H9 (cell line): ENCODE measurements at regions not wholly inside any gene's neighbourhood (a gene's known extent, or its start where the extent isn't known, plus 50 kb on each side); places are given as distances from the start of the nearest gene placed in this dataset.

Experiments
- DNase-seq: peaks from one replicate; pipeline ENCODE4 v3.0.0-alpha.2; 2017
- H2AFZ ChIP-seq: one replicate; pipeline ENCODE4 v1.6.1; 2013; ENCODE audit warnings: mild to moderate bottlenecking, low read length, control low read depth, moderate library complexity
- H2AK5ac ChIP-seq: 2 replicates; pipeline ENCODE4 v1.6.1; 2013; ENCODE audit warnings: low read length, control low read depth, mixed read lengths; ENCODE audit not compliant: insufficient read length
- H2BK120ac ChIP-seq: one replicate; pipeline ENCODE4 v1.6.1; 2013; ENCODE audit warnings: low read depth, mild to moderate bottlenecking, low read length, control low read depth, inconsistent platforms; ENCODE audit not compliant: poor library complexity, severe bottlenecking
- H2BK12ac ChIP-seq: 2 replicates; pipeline ENCODE4 v1.6.1; 2013; ENCODE audit warnings: low read length, control low read depth, mixed read lengths, low read depth; ENCODE audit not compliant: insufficient read length
- H2BK15ac ChIP-seq: 2 replicates; pipeline ENCODE4 v1.6.1; 2013; ENCODE audit warnings: low read depth, low read length, control low read depth
- H2BK20ac ChIP-seq: one replicate; pipeline ENCODE4 v1.6.1; 2013; ENCODE audit warnings: low read depth, mild to moderate bottlenecking, low read length, control low read depth, inconsistent platforms; ENCODE audit not compliant: poor library complexity, severe bottlenecking
- H2BK5ac ChIP-seq: 2 replicates; pipeline ENCODE4 v1.6.1; 2013; ENCODE audit warnings: low read length, control low read depth, mixed read lengths; ENCODE audit not compliant: insufficient read length
- H3K14ac ChIP-seq: 2 replicates; pipeline ENCODE4 v1.6.1; 2013; ENCODE audit warnings: low read length, control low read depth; ENCODE audit not compliant: insufficient read depth
- H3K18ac ChIP-seq: 2 replicates; pipeline ENCODE4 v1.6.1; 2013; ENCODE audit warnings: low read depth, mild to moderate bottlenecking, mixed read lengths, low read length, control low read depth; ENCODE audit not compliant: insufficient read length
- H3K23ac ChIP-seq: 2 replicates; pipeline ENCODE4 v1.6.1; 2013; ENCODE audit warnings: low read length, control low read depth, mixed read lengths, low read depth; ENCODE audit not compliant: insufficient read length
- H3K23me2 ChIP-seq: 2 replicates; pipeline ENCODE4 v1.6.1; 2013; ENCODE audit warnings: low read depth, mild to moderate bottlenecking, mixed read lengths, low read length, control low read depth; ENCODE audit not compliant: insufficient read length, poor library complexity, severe bottlenecking
- H3K27ac ChIP-seq: 2 replicates; pipeline ENCODE4 v1.5.1; 2013; ENCODE audit warnings: low read length, control low read depth, mixed read lengths, low read depth; ENCODE audit not compliant: insufficient read length
- H3K27me3 ChIP-seq: 2 replicates; pipeline ENCODE4 v1.6.1; 2013; ENCODE audit warnings: low read length, control low read depth, inconsistent platforms; ENCODE audit not compliant: insufficient read depth
- H3K4ac ChIP-seq: 2 replicates; pipeline ENCODE4 v1.6.1; 2013; ENCODE audit warnings: low read depth, mild to moderate bottlenecking, control low read depth, inconsistent platforms, low read length, moderate library complexity
- H3K4me1 ChIP-seq: 2 replicates; pipeline ENCODE4 v1.6.1; 2013; ENCODE audit warnings: low read length, control low read depth, inconsistent platforms; ENCODE audit not compliant: insufficient read depth
- H3K4me2 ChIP-seq: 2 replicates; pipeline ENCODE4 v1.6.1; 2013; ENCODE audit warnings: low read length, control low read depth, mixed read lengths; ENCODE audit not compliant: insufficient read length, insufficient read depth
- H3K56ac ChIP-seq: 2 replicates; pipeline ENCODE4 v1.6.1; 2013; ENCODE audit warnings: low read depth, mild to moderate bottlenecking, mixed read lengths, low read length, control low read depth; ENCODE audit not compliant: insufficient read length
- H3K79me1 ChIP-seq: 2 replicates; pipeline ENCODE4 v1.6.1; 2013; ENCODE audit warnings: low read depth, mild to moderate bottlenecking, moderate library complexity, low read length, control low read depth, inconsistent platforms; ENCODE audit not compliant: insufficient read depth, poor library complexity, severe bottlenecking
- H3K79me2 ChIP-seq: 2 replicates; pipeline ENCODE4 v1.6.1; 2013; ENCODE audit warnings: low read length, control low read depth, inconsistent platforms; ENCODE audit not compliant: insufficient read depth
- H3K9ac ChIP-seq: 2 replicates; pipeline ENCODE4 v1.6.1; 2013; ENCODE audit warnings: low read length, control low read depth, mixed read lengths; ENCODE audit not compliant: insufficient read length; ENCODE audit errors: extremely low read depth
- H3K9me3 ChIP-seq: one replicate; pipeline ENCODE4 v1.6.1; 2013; ENCODE audit warnings: low read depth, low read length, inconsistent platforms; ENCODE audit not compliant: control insufficient read depth
- H3T11ph ChIP-seq: one replicate; pipeline ENCODE4 v1.6.1; 2013; ENCODE audit warnings: mild to moderate bottlenecking, low read length, control low read depth, inconsistent platforms
- H4K20me1 ChIP-seq: one replicate; pipeline ENCODE4 v1.6.1; 2013; ENCODE audit not compliant: control insufficient read depth, insufficient read length, insufficient read depth
- H4K5ac ChIP-seq: 2 replicates; pipeline ENCODE4 v1.6.1; 2013; ENCODE audit warnings: low read depth, mild to moderate bottlenecking, mixed read lengths, low read length, control low read depth; ENCODE audit not compliant: insufficient read length
- H4K8ac ChIP-seq: replicated peaks from 2 replicates; pipeline ENCODE4 v1.6.1; 2013; ENCODE audit warnings: low read length, control low read depth, mixed read lengths, low read depth; ENCODE audit not compliant: insufficient read length
- H4K91ac ChIP-seq: 2 replicates; pipeline ENCODE4 v1.6.1; 2013; ENCODE audit warnings: low read depth, mild to moderate bottlenecking, moderate library complexity, mixed read lengths, low read length, control low read depth; ENCODE audit not compliant: insufficient read length
- H3K27ac Mint-ChIP-seq, 3 experiments: 2 replicates in 2 of 3; 3 replicates in 1 of 3; pipeline ENCODE4 v1.8.0; 2020 to 2021; ENCODE audit warnings: mixed read lengths in 3 of 3, mild to moderate bottlenecking in 1 of 3, moderate library complexity in 1 of 3
- H3K27me3 Mint-ChIP-seq: 2 replicates; pipeline ENCODE4 v1.8.0; 2021; ENCODE audit warnings: low read depth, mild to moderate bottlenecking, moderate library complexity, mixed read lengths
- H3K36me3 Mint-ChIP-seq, 3 experiments: 2 replicates in 2 of 3; 3 replicates in 1 of 3; pipeline ENCODE4 v1.8.0; 2020 to 2021; ENCODE audit warnings: low read depth in 3 of 3, mixed read lengths in 3 of 3; ENCODE audit not compliant: insufficient read depth in 1 of 3
- H3K4me1 Mint-ChIP-seq, 2 experiments: 2 replicates each; pipeline ENCODE4 v1.8.0; 2020; ENCODE audit warnings: mixed read lengths in 2 of 2
- H3K4me3 Mint-ChIP-seq, 2 experiments: 2 replicates in 1 of 2; 3 replicates in 1 of 2; pipeline ENCODE4 v1.8.0; 2020 to 2021; ENCODE audit warnings: mild to moderate bottlenecking in 2 of 2, mixed read lengths in 2 of 2, moderate library complexity in 1 of 2
- H3K9me3 Mint-ChIP-seq, 2 experiments: 2 replicates in 1 of 2; 3 replicates in 1 of 2; pipeline ENCODE4 v1.8.0; 2020; ENCODE audit warnings: mild to moderate bottlenecking in 2 of 2, mixed read lengths in 2 of 2, moderate library complexity in 1 of 2
- WGBS: extraction: QIAGEN DNeasy Blood & Tissue Kit; methylation state at CpG from one replicate; pipeline ENCODE4 v1.1.7; 2013; ENCODE audit warnings: missing lambda C conversion rate, low lambda C conversion rate, mixed read lengths; ENCODE audit not compliant: insufficient read length; ENCODE audit errors: extremely low coverage; 5-methylcytosine and 5-hydroxymethylcytosine counted together
- TF ChIP-seq, protein P1 (sequence below): fragments of 200-600 bp; sonication (generic); conservative IDR thresholded peaks from 3 replicates; pipeline ENCODE4 v1.8.0; 2021; ENCODE audit warnings: antibody characterized with exemption, mild to moderate bottlenecking

DNA sequence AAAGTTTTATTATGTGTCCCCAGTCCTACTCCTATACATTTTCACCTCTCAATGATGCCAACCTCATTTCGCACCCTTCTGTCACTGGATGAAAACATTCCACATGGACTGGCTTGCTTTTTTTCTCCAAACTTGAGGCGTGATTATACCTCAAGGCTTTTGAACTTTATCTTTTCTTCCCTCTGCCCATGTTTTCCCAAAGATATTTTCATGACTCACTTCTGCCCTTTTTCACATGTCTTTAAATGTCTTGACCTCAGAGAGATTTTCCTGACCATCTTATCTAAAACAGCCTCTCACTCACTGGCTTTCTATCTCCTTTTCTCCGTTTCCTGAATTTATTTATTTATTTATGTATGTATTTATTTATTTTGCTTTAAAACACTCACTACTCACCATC lies 659.0 kb downstream of the PTPRC start:
- H2BK15ac ChIP-seq: no peak overlapping the region
- Mint-ChIP-seq H3K9me3 (no peaks in the 10 kb centered on the region), H3K27ac (no peak overlapping the region), H3K27me3 (no peaks in the 10 kb centered on the region), H3K4me1 (no peaks in the 10 kb centered on the region), H3K4me3 (no peak overlapping the region), H3K36me3 (no peaks in the 10 kb centered on the region)
- no peak overlapping the region for H3K4me2 ChIP-seq
- H2BK5ac ChIP-seq: no peak overlapping the region
- no peak overlapping the region for H2AFZ ChIP-seq
- H3T11ph ChIP-seq: no peak overlapping the region
- no peaks in the 10 kb centered on the region for H3K79me1 ChIP-seq
- H3K23me2 ChIP-seq: no peaks in the 10 kb centered on the region
- H2BK20ac ChIP-seq: no peak overlapping the region
- no CpG with 5 or more reads among the region's 3 CpGs for WGBS
- H3K27me3 ChIP-seq: no peaks in the 10 kb centered on the region
- no peak for DNase-seq
- H4K8ac ChIP-seq: no peak overlapping the region
- no peaks in the 10 kb centered on the region for H3K9me3 ChIP-seq
- H3K23ac ChIP-seq: no peak overlapping the region
- H3K27ac ChIP-seq: no peak overlapping the region
- H4K91ac ChIP-seq: no peak overlapping the region
- H4K5ac ChIP-seq: no peak overlapping the region
- TF ChIP-seq, protein P1, sequence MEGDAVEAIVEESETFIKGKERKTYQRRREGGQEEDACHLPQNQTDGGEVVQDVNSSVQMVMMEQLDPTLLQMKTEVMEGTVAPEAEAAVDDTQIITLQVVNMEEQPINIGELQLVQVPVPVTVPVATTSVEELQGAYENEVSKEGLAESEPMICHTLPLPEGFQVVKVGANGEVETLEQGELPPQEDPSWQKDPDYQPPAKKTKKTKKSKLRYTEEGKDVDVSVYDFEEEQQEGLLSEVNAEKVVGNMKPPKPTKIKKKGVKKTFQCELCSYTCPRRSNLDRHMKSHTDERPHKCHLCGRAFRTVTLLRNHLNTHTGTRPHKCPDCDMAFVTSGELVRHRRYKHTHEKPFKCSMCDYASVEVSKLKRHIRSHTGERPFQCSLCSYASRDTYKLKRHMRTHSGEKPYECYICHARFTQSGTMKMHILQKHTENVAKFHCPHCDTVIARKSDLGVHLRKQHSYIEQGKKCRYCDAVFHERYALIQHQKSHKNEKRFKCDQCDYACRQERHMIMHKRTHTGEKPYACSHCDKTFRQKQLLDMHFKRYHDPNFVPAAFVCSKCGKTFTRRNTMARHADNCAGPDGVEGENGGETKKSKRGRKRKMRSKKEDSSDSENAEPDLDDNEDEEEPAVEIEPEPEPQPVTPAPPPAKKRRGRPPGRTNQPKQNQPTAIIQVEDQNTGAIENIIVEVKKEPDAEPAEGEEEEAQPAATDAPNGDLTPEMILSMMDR: no peak
- H3K4me1 ChIP-seq: no peaks in the 10 kb centered on the region
- no peak overlapping the region for H2AK5ac ChIP-seq
- H4K20me1 ChIP-seq: no peaks in the 10 kb centered on the region
- no peak overlapping the region for H3K14ac ChIP-seq
- no peak overlapping the region for H3K9ac ChIP-seq
- no peaks in the 10 kb centered on the region for H3K79me2 ChIP-seq
- no peak overlapping the region for H3K18ac ChIP-seq
- no peak overlapping the region for H3K4ac ChIP-seq
- no peak overlapping the region for H3K56ac ChIP-seq
- H2BK120ac ChIP-seq: no peak overlapping the region
- H2BK12ac ChIP-seq: no peak overlapping the region
